A549 (cell line): ENCODE measurements at regions not wholly inside any gene's neighbourhood (a gene's known extent, or its start where the extent isn't known, plus 50 kb on each side); places are given as distances from the start of the nearest gene placed in this dataset.

Experiments
- CTCF ChIP-seq: fragments of >200 bp; sonication (Bioruptor Twin); formaldehyde crosslinking; IDR thresholded peaks from 3 replicates; pipeline ENCODE4 v1.5.1; 2016
- ESRRA ChIP-seq: fragments of 150-350 bp; IDR thresholded peaks from 2 replicates; pipeline ENCODE4 v1.6.1; 2014; ENCODE audit warnings: mild to moderate bottlenecking, low read length, borderline replicate concordance
- HDAC2 ChIP-seq: fragments of 200-600 bp; sonication (generic); IDR thresholded peaks from 2 replicates; pipeline ENCODE4 v1.6.1; 2016
- HOXA7 ChIP-seq: fragments of 250-450 bp; sonication (Bioruptor Pico); IDR thresholded peaks from 2 replicates; pipeline ENCODE4 v1.5.0; 2020; ENCODE audit warnings: mild to moderate bottlenecking, moderate library complexity
- MAX ChIP-seq: IDR thresholded peaks from 2 replicates; pipeline ENCODE4 v1.6.1; 2012
- PBX3 ChIP-seq: IDR thresholded peaks from 2 replicates; pipeline ENCODE4 v1.6.1; 2012
- POLR2A ChIP-seq: IDR thresholded peaks from 2 replicates; pipeline ENCODE4 v1.6.1; 2012; ENCODE audit warnings: mild to moderate bottlenecking, low read length
- RAD21 ChIP-seq, 2 experiments: fragments of >200 bp in 1 of 2; sonication (Bioruptor Twin) in 1 of 2; formaldehyde crosslinking in 1 of 2; IDR thresholded peaks in 1 of 2; conservative IDR thresholded peaks in 1 of 2; 2 replicates in 1 of 2; 3 replicates in 1 of 2; pipeline ENCODE4 v1.6.1; 2012 to 2018; ENCODE audit warnings: inconsistent platforms in 1 of 2
- REST ChIP-seq: fragments of 200-600 bp; sonication (generic); IDR thresholded peaks from 2 replicates; pipeline ENCODE4 v1.6.1; 2016; ENCODE audit warnings: antibody characterized with exemption, mild to moderate bottlenecking, moderate library complexity
- USF2 ChIP-seq: fragments of 450-650 bp; IDR thresholded peaks from 2 replicates; pipeline ENCODE4 v1.6.1; 2014; ENCODE audit warnings: antibody characterized with exemption

- TF ChIP-seq RAD21 (conservative IDR thresholded peaks at IDR 0.05 in 1 of 2, IDR thresholded peaks at IDR 0.05 in 1 of 2) (no peak), CTCF (no peak), USF2 (no peak), HOXA7 (CRISPR knock-in tag) (no peak), PBX3 (no peak), ESRRA (no peak), HDAC2 (no peak), MAX (no peak), POLR2A (no peak), REST (no peak)
These were observed 93.0 kb downstream of the IRX2 start for GRCh38 chr5:2658447-2658846.
